BE2C (cell line): ENCODE measurements at regions not wholly inside any gene's neighbourhood (a gene's known extent, or its start where the extent isn't known, plus 50 kb on each side); places are given as distances from the start of the nearest gene placed in this dataset.

Experiments used
- DNase-seq: peaks from one replicate; pipeline ENCODE4 v3.0.0-alpha.2; 2020
- H3K27me3 ChIP-seq: fragments of 250-450 bp; sonication (Bioruptor Pico); 2 replicates; pipeline ENCODE4 v1.5.1; 2020; ENCODE audit warnings: mild to moderate bottlenecking
- H3K36me3 ChIP-seq: fragments of 250-450 bp; sonication (Bioruptor Pico); 2 replicates; pipeline ENCODE4 v1.5.1; 2020; ENCODE audit warnings: mild to moderate bottlenecking
- H3K4me1 ChIP-seq: fragments of 250-450 bp; sonication (Bioruptor Pico); 2 replicates; pipeline ENCODE4 v1.5.1; 2020
- H3K4me3 ChIP-seq: 2 replicates; pipeline ENCODE4 v1.5.1; 2011; ENCODE audit warnings: low read depth, low read length
- H3K9me3 ChIP-seq: fragments of 250-450 bp; sonication (Bioruptor Pico); 2 replicates; pipeline ENCODE4 v1.5.1; 2020
- CTCF ChIP-seq: IDR thresholded peaks from 2 replicates; pipeline ENCODE4 v1.5.1; 2012; ENCODE audit warnings: mild to moderate bottlenecking, low read depth, low read length

- TF ChIP-seq CTCF = no peak
- H3K4me1 ChIP-seq = no peaks in the 10 kb centered on the region
- H3K27me3 ChIP-seq = peaks cover 100% of the 10 kb centered on the region
- no peak for DNase-seq
- H3K4me3 ChIP-seq = no peak overlapping the region
- no peaks in the 10 kb centered on the region for H3K9me3 ChIP-seq
- no peaks in the 10 kb centered on the region for H3K36me3 ChIP-seq
Measured at GRCh38 chr17:79211061-79211770, 136.6 kb downstream of the ENGASE start.

- no peak for TF ChIP-seq CTCF
- no peak for DNase-seq
- Histone ChIP-seq H3K4me3 (no peak overlapping the region), H3K27me3 (peaks cover 100% of the 10 kb centered on the region), H3K4me1 (no peaks in the 10 kb centered on the region), H3K9me3 (no peaks in the 10 kb centered on the region), H3K36me3 (no peaks in the 10 kb centered on the region)
Measured at GRCh38 chr17:79210638-79211037, 136.0 kb downstream of the ENGASE start.

GRCh38 chr17:79207960-79208359, 133.3 kb downstream of the ENGASE start:
- TF ChIP-seq CTCF = no peak
- peaks cover 93% of the 10 kb centered on the region for H3K27me3 ChIP-seq
- DNase-seq = no peak
- no peaks in the 10 kb centered on the region for H3K4me1 ChIP-seq
- H3K36me3 ChIP-seq = no peaks in the 10 kb centered on the region
- H3K4me3 ChIP-seq = no peak overlapping the region
- no peaks in the 10 kb centered on the region for H3K9me3 ChIP-seq

GRCh38 chr17:79205688-79206205, 131.1 kb downstream of the ENGASE start:
- TF ChIP-seq CTCF = no peak
- H3K27me3 ChIP-seq = peaks cover 92% of the 10 kb centered on the region
- H3K36me3 ChIP-seq = no peaks in the 10 kb centered on the region
- no peak for DNase-seq
- H3K4me3 ChIP-seq = no peak overlapping the region
- no peaks in the 10 kb centered on the region for H3K9me3 ChIP-seq
- H3K4me1 ChIP-seq = no peaks in the 10 kb centered on the region

GRCh38 chr17:79204261-79204660, 129.6 kb downstream of the ENGASE start:
- TF ChIP-seq CTCF = no peak
- no peaks in the 10 kb centered on the region for H3K9me3 ChIP-seq
- H3K4me1 ChIP-seq = no peaks in the 10 kb centered on the region
- no peaks in the 10 kb centered on the region for H3K36me3 ChIP-seq
- H3K4me3 ChIP-seq = no peak overlapping the region
- no peak for DNase-seq
- H3K27me3 ChIP-seq = peaks cover 88% of the 10 kb centered on the region

- no peaks in the 10 kb centered on the region for H3K9me3 ChIP-seq
- H3K27me3 ChIP-seq = peaks cover 88% of the 10 kb centered on the region
- H3K4me3 ChIP-seq = no peak overlapping the region
- no peaks in the 10 kb centered on the region for H3K36me3 ChIP-seq
- no peaks in the 10 kb centered on the region for H3K4me1 ChIP-seq
- no peak for TF ChIP-seq CTCF
- DNase-seq = no peak
Measured at GRCh38 chr17:79203657-79204056, 129.0 kb downstream of the ENGASE start.
